OCI-LY3 (cell line): ENCODE measurements at regions not wholly inside any gene's neighbourhood (a gene's known extent, or its start where the extent isn't known, plus 50 kb on each side); places are given as distances from the start of the nearest gene placed in this dataset.

Source experiments
- H2AFZ ChIP-seq: fragments of 200-600, 300-600 bp; shearing (Covaris generic); 2 replicates; pipeline ENCODE4 v1.6.0; 2014; ENCODE audit warnings: antibody characterized with exemption, low read depth, low read length
- H3K27ac ChIP-seq: fragments of 200-600, 300-600 bp; sonication (generic); 2 replicates; pipeline ENCODE4 v1.5.1; 2014; ENCODE audit warnings: mild to moderate bottlenecking, low read length, moderate library complexity, mixed read lengths
- H3K27me3 ChIP-seq: fragments of 200-600, 300-600 bp; sonication (generic); 2 replicates; pipeline ENCODE4 v1.6.1; 2014; ENCODE audit warnings: low read depth, low read length, mixed read lengths
- H3K36me3 ChIP-seq: fragments of 200-600, 300-600 bp; sonication (generic); replicated peaks from 2 replicates; pipeline ENCODE3; 2014; ENCODE audit warnings: low read depth, low read length, mixed read lengths
- H3K4me1 ChIP-seq: fragments of 300-600, 200-600 bp; sonication (generic); 2 replicates; pipeline ENCODE4 v1.6.1; 2014; ENCODE audit warnings: low read length, mixed read lengths
- H3K4me2 ChIP-seq: fragments of 200-600, 300-600 bp; sonication (generic); 2 replicates; pipeline ENCODE4 v1.6.1; 2014; ENCODE audit warnings: low read length, mixed read lengths
- H3K4me3 ChIP-seq: fragments of 300-600, 200-600 bp; sonication (generic); 2 replicates; pipeline ENCODE4 v1.5.1; 2014; ENCODE audit warnings: antibody characterized with exemption, mild to moderate bottlenecking, low read length, moderate library complexity
- H3K79me2 ChIP-seq: fragments of 300-600, 200-600 bp; shearing (Covaris generic); 2 replicates; pipeline ENCODE4 v1.6.1; 2014; ENCODE audit warnings: mild to moderate bottlenecking, low read length, mixed read lengths
- H3K9ac ChIP-seq: fragments of 300-600, 200-600 bp; shearing (Covaris generic); 2 replicates; pipeline ENCODE4 v1.6.0; 2014; ENCODE audit warnings: mild to moderate bottlenecking, low read length, moderate library complexity
- H3K9me3 ChIP-seq: fragments of 200-600, 300-600 bp; shearing (Covaris generic); 2 replicates; pipeline ENCODE4 v1.6.1; 2014; ENCODE audit warnings: low read length, mixed read lengths; ENCODE audit not compliant: insufficient read depth
- H4K20me1 ChIP-seq: fragments of 200-600, 300-600 bp; sonication (generic); 2 replicates; pipeline ENCODE4 v1.6.1; 2016; ENCODE audit warnings: low read length, mixed read lengths; ENCODE audit not compliant: insufficient read depth
- CTCF ChIP-seq: fragments of 200-600, 300-600 bp; sonication (generic); IDR thresholded peaks from 2 replicates; pipeline ENCODE4 v1.5.1; 2014; ENCODE audit warnings: antibody characterized with exemption, low read length, low read depth
- EZH2phosphoT487 ChIP-seq: fragments of 200-600 bp; shearing (Covaris generic); IDR thresholded peaks from 2 replicates; pipeline ENCODE4 v1.6.1; 2018; ENCODE audit warnings: antibody characterized with exemption, mixed run types, low read depth

DNA sequence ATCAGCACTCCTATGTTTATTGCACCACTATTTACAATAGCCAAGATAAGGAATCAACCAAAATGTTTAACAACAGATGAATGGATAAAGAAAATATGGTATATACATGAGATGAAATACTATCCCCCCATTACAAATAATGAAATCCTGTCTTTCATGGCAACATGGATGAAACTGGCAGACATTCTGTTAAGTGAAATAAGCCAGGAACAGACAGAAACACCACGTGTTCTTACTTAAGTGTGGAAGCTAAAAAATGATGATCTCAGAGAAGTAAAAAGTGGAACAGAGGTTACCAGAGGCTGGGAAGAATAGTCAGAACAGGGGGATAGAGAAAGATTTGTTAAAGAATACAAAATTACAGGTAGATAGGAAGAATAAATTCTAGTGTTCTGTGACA, 113.7 kb upstream of the MDM1 start:
- Histone ChIP-seq H3K4me2 (no peak overlapping the region), H4K20me1 (no peaks in the 10 kb centered on the region), H3K27ac (no peak overlapping the region), H3K36me3 (no peaks in the 10 kb centered on the region), H3K79me2 (no peaks in the 10 kb centered on the region), H3K9ac (no peak overlapping the region), H2AFZ (no peak overlapping the region), H3K9me3 (no peaks in the 10 kb centered on the region), H3K4me1 (peaks cover 26% of the 10 kb centered on the region), H3K4me3 (no peak overlapping the region), H3K27me3 (no peaks in the 10 kb centered on the region)
- TF ChIP-seq EZH2phosphoT487 (no peak), CTCF (no peak)

- no peak overlapping the region for H3K27ac ChIP-seq
Measured at GRCh38 chr12:68446384-68446783, 114.2 kb upstream of the MDM1 start.

GRCh38 chr12:68446901-68447796, 115.0 kb upstream of the MDM1 start:
- no peak overlapping the region for H2AFZ ChIP-seq
- no peak overlapping the region for H3K4me2 ChIP-seq
- H3K9ac ChIP-seq = no peak overlapping the region
- no peaks in the 10 kb centered on the region for H4K20me1 ChIP-seq
- no peaks in the 10 kb centered on the region for H3K27me3 ChIP-seq
- no peak overlapping the region for H3K4me3 ChIP-seq
- H3K9me3 ChIP-seq = no peaks in the 10 kb centered on the region
- H3K27ac ChIP-seq = no peak overlapping the region
- TF ChIP-seq EZH2phosphoT487 (no peak), CTCF (no peak)
- no peaks in the 10 kb centered on the region for H3K36me3 ChIP-seq
- no peaks in the 10 kb centered on the region for H3K79me2 ChIP-seq
- H3K4me1 ChIP-seq = peaks cover 39% of the 10 kb centered on the region

More at GRCh38 chr12:68446384-68446783, 114.2 kb upstream of the MDM1 start:
- Histone ChIP-seq H3K4me2 (no peak overlapping the region), H3K79me2 (no peaks in the 10 kb centered on the region), H2AFZ (no peak overlapping the region), H3K9ac (no peak overlapping the region), H3K9me3 (no peaks in the 10 kb centered on the region), H3K27me3 (no peaks in the 10 kb centered on the region), H3K36me3 (no peaks in the 10 kb centered on the region), H3K4me3 (no peak overlapping the region), H3K4me1 (peaks cover 32% of the 10 kb centered on the region), H4K20me1 (no peaks in the 10 kb centered on the region)
- TF ChIP-seq EZH2phosphoT487 = no peak
- no peak for TF ChIP-seq CTCF

- H3K4me1 ChIP-seq = peaks cover 39% of the 10 kb centered on the region
- no peak overlapping the region for H3K4me3 ChIP-seq
- no peaks in the 10 kb centered on the region for H3K36me3 ChIP-seq
- no peak overlapping the region for H2AFZ ChIP-seq
- no peak overlapping the region for H3K27ac ChIP-seq
- TF ChIP-seq EZH2phosphoT487 (no peak), CTCF (no peak)
- no peaks in the 10 kb centered on the region for H3K9me3 ChIP-seq
- H3K27me3 ChIP-seq = no peaks in the 10 kb centered on the region
- no peak overlapping the region for H3K4me2 ChIP-seq
- no peak overlapping the region for H3K9ac ChIP-seq
- no peaks in the 10 kb centered on the region for H4K20me1 ChIP-seq
- H3K79me2 ChIP-seq = no peaks in the 10 kb centered on the region
Measured at GRCh38 chr12:68447797-68448260, 115.7 kb upstream of the MDM1 start.
